NCI-H1417 treated with DMSO at 0.1 percent for 48 hours (cell line): ENCODE measurements at regions not wholly inside any gene's neighbourhood (a gene's known extent, or its start where the extent isn't known, plus 50 kb on each side); places are given as distances from the start of the nearest gene placed in this dataset.
"Not testable (repeated sequence)": the region's sequence is repeated elsewhere in the genome, so short reads cannot be mapped to it uniquely, and the experiment has no call there.

Experiments
- DNase-seq: peaks from one replicate; lab custom pipeline; 2025; lab: John Stamatoyannopoulos, UW

DNA sequence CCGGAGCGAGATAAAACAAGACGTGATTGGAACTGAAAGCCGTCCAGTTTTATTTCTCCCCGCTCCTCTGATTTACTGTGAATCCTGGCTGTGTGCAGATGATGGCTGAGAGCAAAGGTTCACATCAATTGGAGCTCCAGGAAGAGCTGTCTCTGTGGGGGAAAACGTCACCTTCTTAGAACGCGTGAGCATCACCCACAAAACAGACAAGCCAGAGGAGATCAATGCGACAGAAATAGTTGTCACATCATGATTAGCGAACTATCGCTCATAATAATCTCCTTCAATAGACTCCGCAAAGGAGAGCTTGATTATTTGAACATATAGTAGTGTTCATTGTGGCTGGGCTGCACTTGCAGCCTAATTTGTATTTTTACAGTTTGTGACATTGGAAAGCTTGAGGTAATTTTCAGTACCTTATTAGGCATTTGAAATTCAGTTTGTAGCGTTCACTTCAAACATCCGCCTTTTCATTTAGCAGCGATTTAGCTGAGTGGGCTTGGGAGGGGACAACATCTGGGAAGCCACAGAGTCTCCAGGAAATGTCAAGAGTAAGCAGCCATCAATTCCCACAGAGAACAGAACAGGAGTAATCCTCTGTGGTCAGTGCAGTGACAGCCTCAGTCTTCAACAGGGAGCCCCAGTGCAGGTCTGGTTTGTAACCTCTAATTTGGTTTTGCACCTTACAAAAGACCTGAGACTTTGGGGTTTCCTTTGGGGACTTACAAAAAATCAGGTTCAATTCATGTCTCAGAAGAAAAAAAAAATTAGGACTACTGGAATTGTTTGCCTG lies 276.8 kb upstream of the PFKP start:
- DNase-seq, result no peak

DNA sequence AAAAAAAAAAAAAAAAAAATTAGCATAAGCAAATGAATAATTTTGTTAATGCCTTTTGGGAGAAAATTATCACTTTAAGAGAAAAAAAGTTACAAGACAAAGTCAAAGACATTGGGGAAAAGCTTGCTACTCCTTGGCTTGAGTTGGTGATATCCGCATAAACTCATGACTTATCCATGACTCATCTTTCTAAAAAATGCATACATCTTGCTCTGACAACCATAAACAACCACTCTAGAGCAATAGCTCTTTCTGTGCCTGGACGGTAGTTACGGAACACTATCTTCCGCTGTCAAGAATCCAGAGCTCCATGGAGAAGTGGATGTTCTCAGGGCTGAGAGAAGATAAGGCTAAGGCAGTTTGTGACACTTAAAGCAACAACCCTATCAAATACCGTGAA lies 281.1 kb upstream of the PFKP start:
- no peak for DNase-seq

DNA sequence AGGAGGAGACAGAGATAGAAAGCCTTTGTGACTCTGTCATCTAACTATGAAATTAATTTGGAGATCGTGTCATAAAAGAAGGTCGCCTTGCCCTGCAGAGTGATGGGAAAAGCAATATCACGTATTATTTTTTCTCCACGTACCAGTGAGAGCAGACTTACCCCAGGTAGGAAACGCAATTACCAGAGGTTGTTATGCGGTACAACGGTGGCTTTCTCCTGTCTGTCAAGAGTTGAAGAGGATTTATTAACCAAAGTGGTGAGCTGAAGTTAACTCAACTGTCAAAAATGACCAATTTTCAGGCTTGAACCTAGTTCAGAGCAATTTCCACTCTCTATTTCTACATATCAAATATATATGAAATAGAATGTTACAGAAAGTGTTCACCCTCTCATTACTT lies 282.6 kb upstream of the PFKP start:
- no peak for DNase-seq

DNA sequence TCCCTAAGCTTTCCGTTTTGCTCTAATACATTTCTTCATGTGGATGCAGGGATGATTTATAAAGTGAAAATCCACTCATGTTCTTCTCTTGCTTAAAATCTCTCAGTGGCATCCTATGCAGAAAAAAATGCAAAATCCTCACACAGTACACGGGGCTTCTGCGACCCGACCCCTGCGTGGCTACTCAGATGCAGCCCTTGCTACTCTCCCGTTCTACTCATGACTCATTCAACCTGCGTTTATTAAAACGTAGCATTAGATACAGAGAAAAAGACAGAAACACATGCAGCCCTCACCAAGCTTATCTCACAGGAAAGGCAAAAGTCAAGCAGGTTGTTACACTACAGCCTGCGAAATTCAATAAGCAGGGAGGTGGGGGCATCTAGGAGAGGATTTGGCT lies 284.4 kb upstream of the PFKP start:
- DNase-seq, result no peak

DNA sequence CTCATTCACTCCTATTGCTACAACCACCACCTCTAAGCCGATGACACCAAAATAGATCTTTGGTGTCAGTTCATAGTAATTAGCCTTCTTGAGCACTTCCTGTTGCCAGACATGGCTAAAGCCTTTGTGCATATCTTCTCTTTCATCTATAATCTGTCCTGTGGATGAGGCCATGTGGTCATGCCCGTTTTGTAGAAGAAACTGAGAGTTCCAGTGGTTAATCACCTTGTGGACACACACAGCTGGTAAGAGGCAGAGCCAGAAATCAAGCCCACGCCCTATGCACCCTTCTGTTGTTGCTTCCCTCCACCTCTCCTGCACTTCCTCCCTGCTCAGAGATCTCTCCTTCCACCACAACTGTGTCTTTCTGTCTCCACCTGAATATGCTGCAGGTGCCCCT lies 285.1 kb upstream of the PFKP start:
- DNase-seq, result no peak

DNA sequence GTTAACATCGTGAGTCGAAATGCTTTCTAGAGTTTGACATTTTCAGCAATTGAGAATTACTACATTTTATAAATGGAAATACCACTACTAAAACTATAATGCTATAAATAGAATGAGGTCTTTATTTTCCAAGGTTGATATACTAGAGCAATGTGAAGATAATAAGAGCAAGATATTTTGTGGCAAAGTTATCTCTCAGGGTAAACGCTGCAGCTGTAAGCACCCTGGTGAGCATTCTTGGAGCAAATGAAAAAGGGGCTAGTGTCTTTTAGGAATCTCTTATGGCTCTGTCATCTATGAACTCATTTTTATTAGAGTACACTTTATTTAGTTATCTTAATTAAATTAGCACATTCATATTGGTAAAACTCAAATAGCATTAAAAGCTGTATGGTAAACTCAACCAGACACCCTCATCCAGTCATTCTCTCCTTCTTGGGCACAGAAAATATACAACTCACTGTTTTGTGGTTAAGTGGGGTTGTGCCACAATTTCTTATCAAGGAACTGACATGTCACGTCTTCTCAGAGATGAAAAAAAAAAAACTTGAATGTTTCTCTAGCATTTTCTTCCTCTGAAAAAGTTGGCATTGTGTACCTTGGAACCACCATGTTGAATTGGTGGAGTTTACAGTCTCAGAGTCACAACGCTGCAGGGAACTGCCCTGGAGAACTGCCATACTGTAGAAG lies 289.5 kb upstream of the PFKP start:
- DNase-seq, result no peak

DNA sequence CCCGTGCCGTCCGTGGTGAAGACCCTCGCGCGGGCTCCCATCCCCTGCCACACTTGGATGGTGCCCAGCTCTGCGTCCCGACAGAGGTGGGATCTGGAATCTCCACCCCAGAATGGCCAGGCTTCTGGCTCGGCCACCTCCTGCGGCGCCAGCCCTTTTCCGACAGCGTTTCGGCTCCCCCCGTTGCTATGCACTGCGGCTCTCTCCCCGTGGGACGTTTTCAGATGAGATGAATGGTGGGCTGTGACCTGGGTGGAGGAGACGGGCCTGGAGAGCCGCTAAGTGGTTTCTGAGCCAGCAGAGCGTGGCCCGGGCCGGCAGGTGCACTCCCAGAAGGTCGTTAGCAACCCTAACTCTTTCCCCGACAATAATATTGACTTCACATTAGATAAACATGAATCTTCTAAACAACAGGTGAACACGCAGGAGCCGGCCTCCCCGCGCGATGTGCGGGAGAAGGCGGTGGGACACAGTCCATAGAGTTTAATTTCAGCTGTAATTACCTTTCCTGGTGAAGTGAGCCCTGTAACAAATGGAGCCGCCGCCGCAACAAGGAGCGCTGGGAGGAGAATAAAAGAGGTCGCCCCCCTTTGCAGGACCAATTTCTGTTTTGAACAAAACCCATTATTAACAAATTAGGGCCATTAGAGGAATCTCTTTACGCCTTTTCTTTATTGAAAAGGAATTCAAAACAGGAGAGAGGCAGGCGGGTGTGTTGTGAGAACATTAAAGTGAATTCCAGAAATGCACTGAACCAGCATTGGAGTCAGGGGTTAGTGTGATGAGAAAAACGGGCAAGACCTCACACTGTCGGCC lies 294.3 kb upstream of the PFKP start:
- DNase-seq, result no peak

DNA sequence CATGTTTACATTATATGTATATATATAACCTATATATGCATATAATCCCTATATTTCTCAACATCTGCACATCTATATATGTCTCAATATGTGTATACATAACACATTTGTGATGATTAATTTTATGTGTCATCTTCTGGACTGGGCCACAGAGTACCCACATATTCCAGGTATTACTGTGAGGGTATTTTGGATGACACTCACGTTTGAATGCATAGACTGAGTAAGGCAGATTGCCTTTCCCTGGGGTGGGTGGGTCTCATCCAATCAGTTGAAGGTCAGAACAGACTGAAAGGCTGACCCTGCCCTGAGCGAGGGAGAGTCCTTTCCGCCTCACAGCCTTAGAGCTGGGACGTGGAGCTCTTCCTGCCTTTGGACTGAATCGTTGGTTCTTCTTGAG lies 295.2 kb upstream of the PFKP start:
- DNase-seq, result no peak

DNA sequence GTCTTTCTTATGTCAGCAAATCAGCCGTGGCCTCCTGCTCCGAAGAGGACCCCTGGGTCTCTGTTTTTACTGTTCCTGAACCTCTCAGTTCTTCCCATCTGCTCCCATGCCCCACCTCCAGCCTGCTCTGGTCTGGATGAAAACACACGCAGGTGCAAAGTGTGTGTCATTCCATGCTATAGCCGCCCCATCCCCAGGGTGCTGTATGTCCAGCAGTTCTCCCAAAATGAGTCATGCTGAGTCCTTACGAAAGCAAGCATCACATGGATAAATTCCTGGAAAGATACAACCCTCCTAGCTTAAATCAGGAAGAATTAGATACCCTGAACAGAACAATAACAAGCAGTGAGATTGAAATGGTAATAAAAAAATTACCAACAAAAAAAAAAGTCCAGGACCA lies 300.1 kb upstream of the PFKP start:
- not testable (repeated sequence) for DNase-seq

DNA sequence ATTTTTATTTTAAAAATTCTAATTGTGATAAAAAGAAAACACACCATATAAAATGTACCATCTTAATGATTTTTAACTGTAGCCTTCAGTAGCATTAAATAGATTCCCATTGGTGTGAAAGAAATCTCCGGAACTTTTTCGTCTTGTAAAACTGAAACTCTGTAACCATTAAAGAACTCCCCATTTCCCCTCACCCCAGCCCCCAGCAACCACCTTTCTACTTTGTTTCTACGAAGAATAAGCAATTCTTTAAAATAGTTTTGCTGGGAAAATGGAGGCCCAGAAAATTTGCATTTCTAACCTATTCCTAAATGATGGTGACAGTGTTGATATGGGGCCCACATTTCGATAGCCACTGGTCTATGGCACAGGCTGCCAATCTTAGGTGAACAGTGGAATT lies 305.4 kb upstream of the PFKP start:
- no peak for DNase-seq

DNA sequence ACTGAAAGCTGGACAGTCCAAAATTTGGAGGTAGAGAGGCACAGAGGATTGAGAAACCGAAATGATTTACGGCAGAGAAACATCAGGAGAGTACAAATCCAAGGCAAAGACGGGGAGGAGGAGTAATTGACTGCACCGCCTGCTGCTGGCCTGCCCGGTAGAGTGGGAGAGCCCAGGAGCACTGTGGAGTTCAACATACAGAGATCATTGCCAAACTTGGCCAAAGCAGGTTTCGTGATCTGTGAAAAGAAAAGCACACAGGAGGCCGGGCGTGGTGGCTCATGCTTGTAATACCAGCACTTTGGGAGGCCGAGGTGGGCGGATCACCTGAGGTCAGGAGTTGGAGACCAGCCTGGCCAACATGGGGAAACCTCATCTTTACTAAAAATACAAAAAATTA lies 306.0 kb upstream of the PFKP start:
- no peak for DNase-seq

DNA sequence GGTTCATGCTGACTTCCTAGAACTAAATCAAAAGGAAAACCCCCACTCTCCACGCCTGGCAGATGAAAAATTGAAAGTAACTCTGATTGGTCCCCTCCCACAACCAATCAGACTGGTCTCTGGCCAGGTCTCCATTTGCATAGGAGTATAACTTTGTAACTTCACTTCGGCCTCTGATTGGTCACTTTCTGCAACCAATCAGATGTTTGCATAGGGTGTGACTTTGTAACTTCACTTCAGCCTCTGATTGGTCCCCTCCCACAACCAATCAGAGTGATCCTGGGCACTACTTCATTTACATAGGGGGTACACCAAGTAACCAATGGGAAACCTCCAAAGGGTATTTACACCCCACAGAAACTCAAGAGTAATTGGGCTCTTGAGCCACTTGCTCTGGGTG lies 306.6 kb upstream of the PFKP start:
- DNase-seq, result no peak

DNA sequence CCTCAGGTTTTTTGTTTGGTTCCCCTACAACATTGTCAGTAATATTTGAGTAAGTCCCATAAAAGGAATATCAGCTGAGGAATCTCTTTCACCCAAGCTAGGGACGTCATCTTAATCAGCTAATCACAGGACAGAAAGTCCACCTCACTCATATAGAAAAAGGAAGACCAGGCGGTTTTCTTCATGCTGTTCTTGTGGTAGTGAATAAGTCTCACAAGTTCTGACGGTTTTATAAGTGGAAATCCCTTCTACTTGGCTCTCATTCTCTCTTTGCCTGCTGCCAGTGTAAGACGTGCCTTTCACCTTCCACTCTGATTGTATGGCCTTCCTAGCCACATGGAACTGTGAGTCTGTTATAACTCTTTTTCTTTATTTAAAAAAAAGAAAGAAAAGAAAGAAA lies 308.1 kb upstream of the PFKP start:
- no peak for DNase-seq

DNA sequence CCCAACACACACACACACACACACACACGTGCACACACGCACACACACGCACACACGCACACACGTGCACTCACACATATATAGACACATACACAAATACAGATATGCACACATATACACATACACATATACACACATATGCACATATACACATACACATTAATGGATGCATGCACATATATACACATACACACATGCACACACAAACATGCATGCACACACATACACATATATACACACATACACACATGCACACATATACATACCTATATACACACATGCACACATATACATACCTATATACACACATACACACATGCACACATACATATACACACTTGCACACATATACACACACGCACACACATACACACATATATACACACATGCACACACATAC lies 312.4 kb upstream of the PFKP start:
- no peak for DNase-seq

DNA sequence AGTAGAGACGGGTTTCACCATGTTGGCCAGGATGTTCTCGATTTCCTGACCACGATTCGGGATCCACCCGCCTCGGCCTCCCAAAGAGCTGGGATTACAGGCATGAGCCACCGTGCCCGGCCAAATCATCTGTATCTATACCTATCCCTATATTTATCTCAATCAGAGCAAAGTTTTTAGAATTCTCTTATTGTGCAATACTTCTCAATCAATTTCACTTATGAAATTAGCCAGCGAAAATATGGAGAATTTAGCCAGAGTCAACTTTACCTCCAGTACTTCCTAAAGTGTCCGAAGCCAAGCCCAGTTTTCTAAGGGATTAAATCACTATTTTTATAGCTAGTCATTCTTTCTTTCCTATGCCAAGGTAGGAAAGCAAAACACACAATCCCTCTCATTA lies 319.1 kb upstream of the PFKP start:
- no peak for DNase-seq

DNA sequence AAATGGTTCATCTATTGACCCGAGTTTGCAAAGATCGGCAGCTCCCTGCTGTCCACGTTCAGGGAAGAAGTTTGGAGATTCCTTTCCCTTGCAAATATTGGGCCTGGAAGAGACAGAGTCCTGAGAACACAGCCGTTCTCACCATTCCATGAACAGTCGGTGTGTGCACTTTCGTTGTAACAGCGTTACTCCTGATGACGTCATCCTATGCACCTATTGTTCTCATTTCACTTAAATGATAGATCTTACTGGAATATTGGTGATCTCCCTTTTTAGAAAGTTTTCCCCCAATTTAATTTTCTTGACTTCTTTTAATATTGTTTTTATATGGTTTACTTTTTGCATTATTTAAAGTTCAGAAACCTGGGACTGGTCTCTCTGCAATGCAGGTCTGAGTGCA lies 320.7 kb upstream of the PFKP start:
- DNase-seq, result no peak

DNA sequence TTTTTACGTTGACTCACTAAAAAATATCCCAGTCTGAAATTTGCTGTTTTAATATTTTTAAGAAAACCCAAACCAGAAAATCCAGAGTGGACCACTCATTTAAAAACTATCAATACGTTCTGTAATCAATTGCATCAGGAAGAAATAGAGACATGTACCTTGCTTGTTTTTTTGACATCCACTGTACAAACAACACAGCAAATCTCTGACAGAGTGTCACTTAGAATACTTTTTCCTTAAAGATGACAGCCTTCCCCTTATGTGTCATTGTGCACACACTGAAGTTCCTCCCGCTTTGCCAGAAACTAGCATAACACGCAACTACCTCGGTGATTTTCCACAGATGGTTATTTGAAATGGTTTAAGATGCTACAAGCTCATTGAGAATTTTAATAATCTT lies 321.7 kb upstream of the PFKP start:
- DNase-seq, result no peak

DNA sequence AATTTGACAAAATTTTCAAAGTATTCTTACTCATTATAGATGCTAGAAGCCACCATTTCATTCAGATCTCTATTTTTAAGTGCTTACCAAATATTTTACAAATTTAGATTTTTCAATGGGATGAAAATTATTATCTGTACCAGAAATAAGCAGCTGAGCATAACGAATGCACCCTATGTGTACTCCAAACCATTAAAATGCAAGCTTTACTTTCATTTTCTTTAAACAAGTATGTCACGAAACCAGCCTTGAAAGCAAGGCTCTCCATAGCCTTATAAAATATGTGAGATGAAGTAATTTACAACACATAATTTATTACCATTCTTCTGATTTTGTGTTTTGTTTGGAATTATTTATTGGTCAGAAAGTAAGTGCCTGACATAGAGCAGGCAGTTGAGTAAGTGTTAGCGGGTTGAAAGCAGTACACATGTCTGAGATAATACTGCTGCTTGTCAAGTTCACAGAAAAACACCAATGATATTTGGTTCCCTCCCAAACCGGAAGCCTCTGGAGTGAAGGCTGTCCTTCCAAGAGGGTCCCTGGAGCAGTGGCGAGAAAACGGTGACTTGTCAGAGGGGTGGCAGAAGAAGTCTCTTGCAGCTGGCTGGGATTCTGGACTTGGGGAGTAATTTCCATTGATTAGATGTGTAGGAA lies 322.7 kb upstream of the PFKP start:
- no peak for DNase-seq

DNA sequence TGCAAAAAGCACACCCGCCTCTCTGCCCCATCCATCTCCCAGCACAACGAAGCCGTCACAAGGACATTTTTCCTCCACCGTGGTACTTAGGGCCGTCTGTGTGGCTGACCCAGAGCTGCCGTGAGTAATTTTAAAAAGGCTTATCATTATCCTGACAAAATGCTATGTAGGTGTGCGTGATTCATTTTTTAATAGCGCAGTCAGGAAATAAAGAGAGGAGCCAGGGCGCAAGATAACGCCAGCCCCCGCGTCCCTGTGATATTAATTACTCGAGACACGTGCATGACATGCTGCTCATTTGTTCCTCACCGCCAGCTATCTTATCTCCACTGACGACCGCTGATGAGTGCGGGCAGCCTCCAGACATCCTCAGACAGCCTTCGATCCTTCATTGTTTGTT lies 332.7 kb upstream of the PFKP start:
- DNase-seq, result no peak

DNA sequence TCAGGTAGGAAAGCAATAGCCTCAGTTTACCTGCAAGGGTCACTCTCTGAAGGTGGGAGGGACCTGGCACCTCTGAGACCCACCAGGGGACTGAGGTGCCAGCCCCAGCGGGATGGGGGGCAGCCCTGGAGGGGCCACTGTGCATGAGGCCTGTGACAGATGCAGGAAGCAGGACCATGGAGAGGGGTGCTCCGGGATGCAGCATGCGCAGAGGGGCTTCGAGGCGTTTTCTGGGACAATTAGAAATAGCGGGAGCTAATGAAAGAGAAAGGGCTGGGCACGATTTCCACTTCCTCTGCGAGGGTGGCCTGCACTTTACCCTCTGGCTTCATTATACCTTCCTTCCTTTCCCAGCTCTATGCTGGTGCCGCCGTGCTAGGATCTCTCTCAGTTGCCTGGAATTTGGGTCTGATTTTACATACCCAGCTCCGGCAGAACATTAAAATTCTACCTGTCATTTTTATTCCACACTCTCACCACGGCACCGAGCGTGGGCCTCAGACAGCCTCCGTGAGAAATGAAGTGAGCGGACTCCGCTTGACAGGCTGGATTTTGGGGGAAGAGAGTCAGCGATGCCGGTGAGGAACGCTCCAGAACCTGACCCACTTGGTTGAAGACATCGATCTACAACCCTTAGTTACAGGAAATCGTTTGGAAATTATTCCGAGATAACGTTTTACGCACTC lies 333.9 kb upstream of the PFKP start:
- DNase-seq, result no peak

DNA sequence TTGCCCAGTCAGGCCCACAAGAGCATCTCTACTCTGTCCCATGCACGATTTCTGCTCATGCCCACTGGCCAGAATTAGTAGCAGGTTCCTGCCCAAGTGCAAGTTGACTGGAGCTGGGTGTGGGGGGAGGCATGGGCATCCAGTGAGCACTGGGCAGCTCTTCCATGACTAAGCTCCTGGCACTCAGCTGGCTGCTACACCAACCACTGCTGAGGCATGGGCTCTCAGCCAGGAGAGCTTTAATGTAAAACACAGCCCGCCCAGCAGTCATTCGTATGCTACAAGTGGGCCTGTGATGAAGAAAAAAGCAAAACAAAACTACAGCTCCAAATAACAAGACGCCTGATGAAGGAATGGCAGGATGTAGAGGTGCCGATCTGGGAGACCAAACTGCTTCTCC lies 335.4 kb upstream of the PFKP start:
- DNase-seq, result no peak

DNA sequence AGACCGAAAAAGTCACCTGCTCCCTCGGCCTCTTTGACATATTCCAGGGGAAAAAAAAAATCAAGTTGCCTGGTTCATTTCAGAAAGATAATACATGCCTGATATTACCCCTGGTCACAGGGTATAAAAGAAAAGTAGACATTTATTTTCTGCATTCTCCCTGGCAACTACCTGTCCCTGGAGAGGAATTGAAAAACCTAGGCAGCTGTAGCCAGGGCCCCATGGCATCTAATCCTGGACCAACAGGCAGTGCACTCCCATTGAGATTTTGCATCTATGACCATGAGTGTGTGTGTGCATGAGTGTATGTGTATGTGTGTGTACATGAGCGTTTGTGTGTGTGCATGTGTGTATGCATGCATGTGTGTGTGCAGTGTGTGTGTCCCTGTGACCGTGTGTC lies 338.2 kb upstream of the PFKP start:
- no peak for DNase-seq
